HG02798 (cell line): ENCODE measurements at regions not wholly inside any gene's neighbourhood (a gene's known extent, or its start where the extent isn't known, plus 50 kb on each side); places are given as distances from the start of the nearest gene placed in this dataset.

Experiments
- ATAC-seq: cut with Tn5 transposase; IDR thresholded peaks from one replicate; pipeline ENCODE4 v1.9.1; 2021; ENCODE audit warnings: mild to moderate bottlenecking; ENCODE audit not compliant: unreplicated experiment, poor library complexity

- no peak for ATAC-seq
Measured at GRCh38 chr6:166738386-166739116, 111.5 kb upstream of the RPS6KA2 start.

DNA sequence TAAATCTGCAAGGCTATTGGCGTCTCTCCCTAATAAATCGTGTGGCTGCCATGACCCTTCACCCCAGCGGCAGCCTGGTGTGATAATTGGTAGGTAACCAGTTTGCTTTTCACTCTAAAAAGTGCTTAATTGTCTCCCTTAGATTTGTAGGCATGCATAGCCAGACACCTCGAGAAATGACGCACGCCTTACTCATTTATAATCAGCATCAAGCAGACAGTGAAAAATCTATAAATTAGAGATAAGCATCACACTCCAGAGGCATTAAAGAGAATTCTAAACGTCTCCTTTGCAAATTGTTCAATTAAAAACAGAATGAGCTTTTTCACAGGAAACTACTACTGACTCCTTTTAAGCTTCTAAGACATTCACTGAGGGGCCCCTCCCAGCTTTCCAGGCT, 110.2 kb upstream of the RPS6KA2 start:
- ATAC-seq = no peak

DNA sequence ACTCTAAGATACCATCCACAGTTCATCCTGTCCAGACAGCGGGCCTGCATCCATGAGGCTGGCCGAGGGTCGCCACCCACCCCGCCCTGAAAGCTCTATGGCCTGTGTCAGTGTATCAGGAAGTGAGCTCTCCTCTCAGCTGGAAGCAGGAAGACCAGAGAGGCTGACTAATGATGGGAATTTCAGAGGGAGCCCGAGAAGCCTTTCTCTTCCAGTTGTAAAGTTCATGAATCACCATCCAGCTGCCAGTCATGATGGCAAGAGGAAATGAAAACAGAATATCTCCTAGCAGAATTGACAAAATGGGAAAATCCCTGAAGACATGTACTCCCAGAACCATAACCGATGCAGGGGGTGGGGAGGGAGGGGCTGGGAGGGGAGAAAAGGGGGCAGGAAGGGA, 109.6 kb upstream of the RPS6KA2 start:
- no peak for ATAC-seq

GRCh38 chr6:166733900-166734299, 106.8 kb upstream of the RPS6KA2 start:
- ATAC-seq = no peak

DNA sequence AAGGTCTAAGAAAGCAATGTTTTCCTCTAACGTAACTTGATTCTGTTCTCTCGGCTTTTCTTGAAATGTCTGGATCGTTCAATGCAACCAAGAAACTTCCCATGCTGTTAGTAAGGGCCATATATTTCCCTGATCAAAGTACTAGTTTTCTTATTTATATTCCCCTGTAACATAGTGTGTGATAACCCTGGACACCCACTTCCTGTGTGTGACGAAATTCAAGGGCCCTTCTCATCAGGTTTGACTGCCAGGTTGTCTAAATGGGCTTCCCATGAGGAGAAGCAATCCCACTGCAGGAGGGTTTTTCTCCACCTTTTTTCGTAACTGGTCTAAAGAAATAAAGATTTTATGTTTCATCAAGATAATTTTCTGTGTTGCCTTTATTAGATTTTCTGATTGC, 102.6 kb upstream of the RPS6KA2 start:
- ATAC-seq = no peak

GRCh38 chr6:166728884-166729530, 102.0 kb upstream of the RPS6KA2 start:
- ATAC-seq = no peak

GRCh38 chr6:166726201-166726600, 99.2 kb upstream of the RPS6KA2 start:
- ATAC-seq = no peak

GRCh38 chr6:166725571-166725970, 98.5 kb upstream of the RPS6KA2 start:
- no peak for ATAC-seq

DNA sequence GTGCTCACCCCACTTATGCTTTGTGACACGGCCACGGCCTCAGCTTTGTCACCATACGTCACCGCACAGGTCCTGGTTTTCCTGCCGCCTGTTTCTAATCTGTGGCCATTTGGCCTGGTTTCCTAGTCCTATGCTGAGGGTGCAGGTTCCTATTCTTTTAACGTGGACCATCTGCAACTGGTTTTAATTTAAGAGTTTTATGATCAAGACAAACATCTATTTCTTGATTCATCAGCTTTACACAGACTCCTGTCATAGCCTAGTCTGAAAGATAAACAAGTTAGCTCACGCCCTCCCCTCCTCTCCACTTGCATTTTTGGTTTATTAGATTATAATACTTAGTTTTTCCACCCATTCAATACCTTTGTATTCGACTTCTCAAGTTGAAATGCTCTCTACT, 97.5 kb upstream of the RPS6KA2 start:
- ATAC-seq = no peak

GRCh38 chr6:166722785-166723184, 95.7 kb upstream of the RPS6KA2 start:
- no peak for ATAC-seq

DNA sequence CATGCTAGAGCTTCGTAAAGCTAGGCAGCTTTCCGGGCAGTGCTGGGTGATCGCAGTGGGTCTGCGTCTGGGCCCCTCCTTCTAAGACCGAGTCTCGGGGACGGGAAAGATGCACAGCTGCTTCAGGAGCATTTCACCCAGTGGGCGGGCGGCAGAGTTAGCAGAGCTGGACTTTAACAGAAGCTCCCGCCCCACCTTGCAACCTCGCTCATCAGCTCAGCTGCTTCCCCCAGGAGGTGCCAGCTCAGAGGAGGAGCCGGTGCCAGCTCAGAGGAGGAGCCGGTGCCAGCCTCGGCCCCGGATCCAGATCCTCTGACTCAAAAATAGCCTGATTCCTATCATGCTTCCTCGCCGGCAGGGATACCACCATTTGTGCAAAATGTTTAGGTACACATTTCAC, 94.5 kb upstream of the RPS6KA2 start:
- ATAC-seq = no peak

GRCh38 chr6:166720856-166721255, 93.8 kb upstream of the RPS6KA2 start:
- no peak for ATAC-seq

GRCh38 chr6:166719019-166719418, 92.0 kb upstream of the RPS6KA2 start:
- no peak for ATAC-seq

DNA sequence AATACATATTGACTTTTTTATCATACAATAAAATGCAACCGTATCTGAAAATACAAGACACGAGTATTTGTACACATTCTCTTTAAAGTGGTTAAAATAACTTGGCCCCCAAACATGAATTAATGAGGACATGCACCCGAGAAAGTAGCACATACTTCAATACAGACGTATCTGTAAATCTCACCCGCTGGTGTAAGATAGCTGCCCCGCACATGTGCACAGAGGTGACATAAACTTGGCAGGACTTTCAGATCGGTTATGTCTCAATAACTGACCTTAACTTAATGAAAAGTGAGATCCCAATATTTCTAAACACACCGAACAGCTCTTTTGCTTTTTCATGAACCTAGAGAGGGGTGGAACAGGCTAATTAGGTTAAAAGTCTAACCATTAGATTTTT, 91.5 kb upstream of the RPS6KA2 start:
- ATAC-seq = no peak

DNA sequence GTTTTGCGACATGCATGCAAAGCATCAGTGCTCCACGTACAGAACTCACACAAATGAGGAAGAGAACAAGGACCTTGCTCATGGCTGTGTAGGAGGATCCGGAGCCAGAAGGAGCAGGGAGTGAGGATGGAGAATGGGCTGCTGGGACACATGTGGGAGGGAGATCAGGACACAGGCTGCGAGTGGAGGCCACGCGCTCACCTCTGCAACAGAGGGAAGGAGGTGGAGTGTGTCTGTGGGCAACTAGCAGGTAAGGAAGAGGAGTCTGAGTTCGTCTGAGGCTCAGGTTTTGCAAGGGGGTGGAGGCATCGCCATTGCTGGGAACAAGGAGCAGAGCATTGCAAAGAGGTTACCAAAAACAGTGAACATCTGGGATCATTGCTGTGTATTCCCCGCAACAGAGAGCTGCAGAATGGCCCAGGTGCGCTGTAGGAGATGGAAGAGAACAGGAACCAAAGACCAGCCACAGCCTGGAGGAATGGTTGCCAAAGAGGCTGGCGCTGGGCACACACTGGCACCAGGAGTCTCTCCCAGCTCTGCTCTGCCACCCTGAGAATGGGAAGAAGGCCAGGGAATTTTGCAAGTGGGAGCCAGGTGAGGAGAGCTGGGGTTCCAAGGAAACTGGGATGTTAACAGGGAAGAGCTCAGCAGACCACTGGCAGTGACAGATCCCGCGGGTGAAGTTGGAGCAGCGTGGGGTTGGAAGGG, 90.0 kb upstream of the RPS6KA2 start:
- ATAC-seq = no peak

DNA sequence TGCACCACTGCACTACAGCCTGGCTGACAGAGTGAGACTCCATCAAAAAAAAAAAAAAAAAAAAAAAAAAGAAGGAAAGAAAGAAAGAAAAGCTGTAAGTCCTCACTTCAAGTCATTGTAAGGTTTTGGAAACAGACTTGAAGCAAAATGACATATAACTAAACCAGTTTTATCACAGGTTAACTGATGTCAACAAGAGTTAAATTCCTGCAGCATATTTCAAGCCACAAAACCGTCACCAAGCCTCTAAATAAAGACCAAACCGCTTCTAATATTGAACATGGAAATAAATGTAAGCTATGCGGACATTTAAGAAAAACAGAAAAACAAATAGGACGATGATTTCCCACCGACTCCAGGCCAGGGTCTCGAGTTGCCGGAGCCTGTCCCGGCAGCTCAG, 88.9 kb upstream of the RPS6KA2 start:
- no peak for ATAC-seq

DNA sequence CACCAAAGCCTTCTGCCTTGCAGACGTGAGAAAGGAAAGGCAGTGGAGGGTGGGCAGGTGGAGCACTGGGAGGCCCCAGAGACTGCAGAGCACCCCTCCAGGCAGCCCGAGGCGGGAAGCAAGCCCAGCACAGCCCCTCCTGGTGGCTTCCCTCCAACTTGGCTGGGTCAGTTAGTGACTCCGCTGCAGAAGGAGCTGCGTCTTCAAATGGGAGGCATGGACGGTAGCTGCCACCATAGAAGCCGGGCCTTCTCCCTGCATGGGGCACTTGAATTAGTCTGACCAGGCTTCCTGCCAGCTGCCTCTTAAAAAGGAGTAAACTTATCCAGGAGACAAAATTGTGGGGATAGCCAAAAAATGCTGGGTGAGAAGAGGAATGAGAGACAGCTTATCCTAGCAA, 88.0 kb upstream of the RPS6KA2 start:
- no peak for ATAC-seq

GRCh38 chr6:166714581-166714980, 87.5 kb upstream of the RPS6KA2 start:
- ATAC-seq = no peak

GRCh38 chr6:166714187-166714510, 87.1 kb upstream of the RPS6KA2 start:
- no peak for ATAC-seq

DNA sequence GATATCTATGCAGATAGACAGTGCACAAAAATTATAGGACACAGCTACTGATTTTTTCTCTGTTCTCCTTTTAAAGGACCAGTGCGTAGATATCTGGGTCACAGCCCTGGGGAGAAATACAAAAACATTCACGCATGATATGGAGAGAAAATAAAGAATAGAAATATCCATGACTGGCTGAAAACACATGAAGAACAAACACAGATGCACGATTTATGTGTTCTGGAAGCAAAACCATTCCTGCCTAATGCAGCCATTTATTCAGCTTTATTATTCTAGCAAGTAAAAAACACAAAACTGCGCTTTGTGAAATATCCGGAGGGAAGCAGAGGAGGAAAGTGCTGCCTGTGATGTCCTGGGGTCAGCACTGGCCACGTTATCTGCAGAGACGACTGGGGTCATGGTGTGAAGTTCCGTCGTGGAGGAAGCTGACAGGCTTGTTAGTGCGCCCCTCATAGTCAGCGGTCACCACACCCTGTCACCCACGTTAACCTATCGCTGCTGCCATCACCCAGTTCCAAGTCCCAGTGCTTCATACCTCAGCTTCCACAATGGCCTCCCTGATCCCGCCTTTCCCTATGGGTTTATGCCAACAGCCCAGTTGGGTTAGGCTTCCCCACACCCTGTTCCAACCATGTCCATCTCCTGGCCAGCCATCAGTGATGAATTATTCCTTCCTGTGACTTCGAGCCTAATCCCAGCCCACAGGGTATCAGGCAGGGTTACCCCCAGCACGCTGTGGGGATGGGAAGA, 86.6 kb upstream of the RPS6KA2 start:
- no peak for ATAC-seq
